SK-N-SH (cell line): ENCODE measurements at regions not wholly inside any gene's neighbourhood (a gene's known extent, or its start where the extent isn't known, plus 50 kb on each side); places are given as distances from the start of the nearest gene placed in this dataset.

Source experiments
- CTCF ChIA-PET: fragments of 300-600, 350-600 bp; formaldehyde crosslinking; extraction: SDS; loops from one replicate; lab custom pipeline; 2021; lab: Yijun Ruan, JAX
- POLR2A ChIA-PET: fragments of 350-600 bp; sonication (Branson Sonifier 250); formaldehyde crosslinking; extraction: SDS; loops from one replicate; lab custom pipeline; 2020; ENCODE audit warnings: antibody characterized with exemption, inconsistent platforms; lab: Yijun Ruan, JAX
- DNase-seq: peaks from one replicate; pipeline ENCODE4 v3.0.0; 2012
- H2AFZ ChIP-seq: fragments of 200-600 bp; sonication (generic); 2 replicates; pipeline ENCODE4 v1.8.1; 2016; ENCODE audit warnings: antibody characterized with exemption, mild to moderate bottlenecking, low read depth
- H3F3A ChIP-seq: fragments of 200-600 bp; sonication (generic); replicated peaks from 2 replicates; pipeline ENCODE3; 2016; ENCODE audit warnings: antibody characterized with exemption, mild to moderate bottlenecking; ENCODE audit not compliant: insufficient read depth
- H3K27ac ChIP-seq, 2 experiments: fragments of 200-500 bp in 1 of 2; fragments of 200-600 bp in 1 of 2; sonication (Bioruptor generic) in 1 of 2; sonication (generic), shearing (Covaris generic) in 1 of 2; 2 replicates each; pipeline versions ENCODE4 v1.5.1 to v1.6.1; 2014 to 2016; ENCODE audit warnings: low read depth in 2 of 2, inconsistent platforms in 1 of 2, low read length in 1 of 2, mild to moderate bottlenecking in 1 of 2, mixed read lengths in 1 of 2
- H3K27me3 ChIP-seq: fragments of 200-600 bp; sonication (generic), shearing (Covaris generic); 2 replicates; pipeline ENCODE4 v1.6.1; 2016; ENCODE audit warnings: mixed run types; ENCODE audit not compliant: insufficient read depth
- H3K36me3 ChIP-seq, 2 experiments: fragments of 200-500 bp in 1 of 2; fragments of 200-600 bp in 1 of 2; sonication (Bioruptor generic) in 1 of 2; sonication (generic) in 1 of 2; replicated peaks in 1 of 2; 2 replicates each; pipeline versions ENCODE3 to v1.5.1; 2014 to 2016; ENCODE audit warnings: low read length in 1 of 2, mild to moderate bottlenecking in 1 of 2; ENCODE audit not compliant: insufficient read depth in 2 of 2, control insufficient read depth in 1 of 2
- H3K4me1 ChIP-seq, 2 experiments: fragments of 200-500 bp in 1 of 2; fragments of 200-600 bp in 1 of 2; sonication (Bioruptor generic) in 1 of 2; sonication (generic), shearing (Covaris generic) in 1 of 2; 2 replicates each; pipeline versions ENCODE4 v1.5.1 to v1.6.1; 2014 to 2016; ENCODE audit warnings: low read depth in 1 of 2, low read length in 1 of 2, mixed run types in 1 of 2; ENCODE audit not compliant: insufficient read depth in 2 of 2, control insufficient read depth in 1 of 2
- H3K4me2 ChIP-seq: fragments of 200-600 bp; sonication (generic), shearing (Covaris generic); 2 replicates; pipeline ENCODE4 v1.6.1; 2017; ENCODE audit warnings: mixed run types
- H3K4me3 ChIP-seq, 2 experiments: fragments of 200-500 bp in 1 of 2; fragments of 200-600 bp in 1 of 2; sonication (Bioruptor generic) in 1 of 2; sonication (generic), shearing (Covaris generic) in 1 of 2; 2 replicates each; pipeline versions ENCODE4 v1.5.1 to v1.8.1; 2014 to 2016; ENCODE audit warnings: low read depth in 2 of 2, inconsistent platforms in 1 of 2, low read length in 1 of 2, mild to moderate bottlenecking in 1 of 2, mixed read lengths in 1 of 2, moderate library complexity in 1 of 2
- H3K79me2 ChIP-seq: fragments of 200-600 bp; sonication (generic); 2 replicates; pipeline ENCODE4 v1.8.1; 2017; ENCODE audit warnings: mild to moderate bottlenecking; ENCODE audit not compliant: insufficient read depth
- H3K9ac ChIP-seq: fragments of 200-600 bp; sonication (generic); 2 replicates; pipeline ENCODE4 v1.6.1; 2017; ENCODE audit warnings: mixed run types
- H3K9me2 ChIP-seq: fragments of 200-600 bp; sonication (generic); 2 replicates; pipeline ENCODE4 v1.6.1; 2017; ENCODE audit warnings: mixed run types
- H3K9me3 ChIP-seq: fragments of 200-600 bp; sonication (generic); 2 replicates; pipeline ENCODE4 v1.6.1; 2017; ENCODE audit warnings: mixed run types, mild to moderate bottlenecking, moderate library complexity
- H4K20me1 ChIP-seq: fragments of 200-600 bp; sonication (generic); 2 replicates; pipeline ENCODE4 v1.6.1; 2017; ENCODE audit warnings: mild to moderate bottlenecking, mixed run types; ENCODE audit not compliant: insufficient read depth
- FOSL2 ChIP-seq: IDR thresholded peaks from 2 replicates; pipeline ENCODE4 v1.4.0; 2012; ENCODE audit warnings: low read depth, mild to moderate bottlenecking, moderate library complexity, borderline replicate concordance
- FOXJ3 ChIP-seq: sonication (generic); formaldehyde crosslinking; IDR thresholded peaks from 2 replicates; pipeline ENCODE4 v1.5.1; 2020; ENCODE audit warnings: mild to moderate bottlenecking, missing genetic modification reagents
- GABPA ChIP-seq: IDR thresholded peaks from 2 replicates; pipeline ENCODE4 v1.4.0; 2012; ENCODE audit warnings: low read depth, mild to moderate bottlenecking
- GATA2 ChIP-seq: sonication (generic); formaldehyde crosslinking; IDR thresholded peaks from 2 replicates; pipeline ENCODE4 v1.5.0; 2020; ENCODE audit warnings: mild to moderate bottlenecking, missing genetic modification reagents
- IRF3 ChIP-seq: fragments of 150-350 bp; IDR thresholded peaks from 2 replicates; pipeline ENCODE4 v1.6.1; 2016; ENCODE audit warnings: mild to moderate bottlenecking, low read depth, low read length
- JUND ChIP-seq: IDR thresholded peaks from 2 replicates; pipeline ENCODE4 v1.4.0; 2012
- RAD21 ChIP-seq: IDR thresholded peaks from 2 replicates; pipeline ENCODE4 v1.6.1; 2012; ENCODE audit warnings: mild to moderate bottlenecking, low read length
- SIN3A ChIP-seq: IDR thresholded peaks from 2 replicates; pipeline ENCODE4 v1.6.1; 2012; ENCODE audit warnings: low read depth, mild to moderate bottlenecking, low read length, moderate library complexity, borderline replicate concordance
- TCF12 ChIP-seq: IDR thresholded peaks from 2 replicates; pipeline ENCODE4 v1.4.0; 2012
- USF1 ChIP-seq: IDR thresholded peaks from 2 replicates; pipeline ENCODE4 v1.4.0; 2012; ENCODE audit warnings: low read depth, borderline replicate concordance
- USF2 ChIP-seq: fragments of 150-350 bp; IDR thresholded peaks from 2 replicates; pipeline ENCODE4 v1.6.1; 2017; ENCODE audit warnings: antibody characterized with exemption, low read length, low read depth, borderline replicate concordance
- WGBS: methylation state at CpG from one replicate; pipeline ENCODE4 v1.1.6; 2017; ENCODE audit warnings: low lambda C conversion rate; 5-methylcytosine and 5-hydroxymethylcytosine counted together
- TF ChIP-seq, protein P1 (sequence below): fragments of 200-600 bp; sonication (generic); IDR thresholded peaks from 2 replicates; pipeline ENCODE4 v1.6.1; 2017; ENCODE audit warnings: antibody characterized with exemption, mild to moderate bottlenecking, moderate library complexity

GRCh38 chr9:71177901-71178300 is 56.5 kb upstream of the TRPM3 start (continued):
- TF ChIP-seq GABPA, result no peak

GRCh38 chr9:71171517-71171916 is 50.1 kb upstream of the TRPM3 start:
- CTCF ChIA-PET, result no interaction called here

More at GRCh38 chr9:71171517-71171916, 50.1 kb upstream of the TRPM3 start:
- POLR2A ChIA-PET, result no interaction called here
- H3K9ac ChIP-seq, result no peak overlapping the region
- H3K9me3 ChIP-seq, result no peaks in the 10 kb centered on the region
- H4K20me1 ChIP-seq, result no peaks in the 10 kb centered on the region
- 16% methylated on average over 9 of the region's 9 CpGs for WGBS
- no peaks in the 10 kb centered on the region for H3K9me2 ChIP-seq
- no peaks in the 10 kb centered on the region for H3F3A ChIP-seq
- no peak overlapping the region for H2AFZ ChIP-seq
- DNase-seq, result no peak
- H3K79me2 ChIP-seq, result no peaks in the 10 kb centered on the region
- no peak overlapping the region for H3K27ac ChIP-seq
- no peaks in the 10 kb centered on the region; the same call in 1 of the 2 replicates for H3K27me3 ChIP-seq
- H3K4me3 ChIP-seq, result no peak overlapping the region
- no peak for TF ChIP-seq FOXJ3
- TF ChIP-seq, protein P1, sequence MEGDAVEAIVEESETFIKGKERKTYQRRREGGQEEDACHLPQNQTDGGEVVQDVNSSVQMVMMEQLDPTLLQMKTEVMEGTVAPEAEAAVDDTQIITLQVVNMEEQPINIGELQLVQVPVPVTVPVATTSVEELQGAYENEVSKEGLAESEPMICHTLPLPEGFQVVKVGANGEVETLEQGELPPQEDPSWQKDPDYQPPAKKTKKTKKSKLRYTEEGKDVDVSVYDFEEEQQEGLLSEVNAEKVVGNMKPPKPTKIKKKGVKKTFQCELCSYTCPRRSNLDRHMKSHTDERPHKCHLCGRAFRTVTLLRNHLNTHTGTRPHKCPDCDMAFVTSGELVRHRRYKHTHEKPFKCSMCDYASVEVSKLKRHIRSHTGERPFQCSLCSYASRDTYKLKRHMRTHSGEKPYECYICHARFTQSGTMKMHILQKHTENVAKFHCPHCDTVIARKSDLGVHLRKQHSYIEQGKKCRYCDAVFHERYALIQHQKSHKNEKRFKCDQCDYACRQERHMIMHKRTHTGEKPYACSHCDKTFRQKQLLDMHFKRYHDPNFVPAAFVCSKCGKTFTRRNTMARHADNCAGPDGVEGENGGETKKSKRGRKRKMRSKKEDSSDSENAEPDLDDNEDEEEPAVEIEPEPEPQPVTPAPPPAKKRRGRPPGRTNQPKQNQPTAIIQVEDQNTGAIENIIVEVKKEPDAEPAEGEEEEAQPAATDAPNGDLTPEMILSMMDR, result no peak
- TF ChIP-seq TCF12, result no peak
- TF ChIP-seq GATA2 (CRISPR knock-in tag), result no peak
- no peak for TF ChIP-seq FOSL2
- TF ChIP-seq USF1, result no peak
- no peak for TF ChIP-seq RAD21
- TF ChIP-seq IRF3, result no peak
- TF ChIP-seq USF2, result no peak
- no peak for TF ChIP-seq JUND
- TF ChIP-seq SIN3A, result no peak
- H3K4me1 ChIP-seq, result no peaks in the 10 kb centered on the region
- H3K36me3 ChIP-seq, result no peaks in the 10 kb centered on the region
- no peak overlapping the region for H3K4me2 ChIP-seq
